GM18858 (cell line): ENCODE measurements at regions not wholly inside any gene's neighbourhood (a gene's known extent, or its start where the extent isn't known, plus 50 kb on each side); places are given as distances from the start of the nearest gene placed in this dataset.
"Not testable (repeated sequence)": the region's sequence is repeated elsewhere in the genome, so short reads cannot be mapped to it uniquely, and the experiment has no call there.

ENCODE experiments used
- ATAC-seq: cut with Tn5 transposase; IDR thresholded peaks from one replicate; pipeline ENCODE4 v1.9.1; 2021; ENCODE audit not compliant: unreplicated experiment

GRCh38 chr2:129347486-129348217, 631.8 kb upstream of the RAB6C start:
- peak; percentile 100 for ATAC-seq

DNA sequence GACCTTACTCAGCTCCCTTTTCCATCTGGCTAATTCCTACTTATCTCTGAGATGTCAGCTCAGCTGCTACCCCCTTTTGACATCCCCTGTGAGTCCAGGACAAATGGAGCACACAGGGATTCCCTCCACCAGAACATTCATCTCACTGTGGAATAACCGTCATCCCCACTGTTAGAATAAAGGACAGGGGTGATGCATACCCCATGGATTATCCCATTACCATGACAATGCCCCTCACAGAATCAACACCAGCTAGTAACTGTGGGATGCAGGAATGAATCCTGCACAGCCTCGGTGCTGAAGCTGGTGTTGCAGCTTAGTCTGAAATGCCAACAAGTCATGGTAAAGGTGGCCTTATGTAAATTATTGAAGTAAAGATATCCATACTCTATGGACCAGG, 624.8 kb upstream of the RAB6C start:
- ATAC-seq = no peak

- no peak for ATAC-seq
Observed at GRCh38 chr2:129361688-129362087, 617.8 kb upstream of the RAB6C start.

GRCh38 chr2:129366263-129366662, 613.2 kb upstream of the RAB6C start:
- no peak for ATAC-seq

GRCh38 chr2:129367107-129367506, 612.4 kb upstream of the RAB6C start:
- ATAC-seq = no peak

GRCh38 chr2:129369437-129369836, 610.0 kb upstream of the RAB6C start:
- peak; percentile 66 for ATAC-seq

DNA sequence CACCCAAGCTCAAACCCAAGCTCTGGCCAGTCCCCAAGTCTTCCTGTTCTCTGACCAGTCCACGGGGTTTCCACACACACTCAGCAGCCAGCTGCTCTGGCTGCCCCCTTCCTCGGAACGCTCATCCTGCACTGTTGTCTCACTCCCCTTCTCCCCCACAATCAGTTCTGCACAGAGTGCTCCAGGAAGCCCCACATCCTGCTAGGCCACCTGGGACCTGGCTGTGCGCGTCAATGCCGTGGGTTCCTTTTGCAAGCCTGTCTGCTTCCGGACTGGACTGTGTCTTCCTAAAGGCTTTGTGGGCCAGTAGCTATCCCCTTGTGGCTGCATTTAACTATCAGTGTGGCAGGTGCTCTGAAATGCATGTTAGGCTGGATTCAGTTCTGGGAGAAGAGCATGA, 605.0 kb upstream of the RAB6C start:
- no peak for ATAC-seq

DNA sequence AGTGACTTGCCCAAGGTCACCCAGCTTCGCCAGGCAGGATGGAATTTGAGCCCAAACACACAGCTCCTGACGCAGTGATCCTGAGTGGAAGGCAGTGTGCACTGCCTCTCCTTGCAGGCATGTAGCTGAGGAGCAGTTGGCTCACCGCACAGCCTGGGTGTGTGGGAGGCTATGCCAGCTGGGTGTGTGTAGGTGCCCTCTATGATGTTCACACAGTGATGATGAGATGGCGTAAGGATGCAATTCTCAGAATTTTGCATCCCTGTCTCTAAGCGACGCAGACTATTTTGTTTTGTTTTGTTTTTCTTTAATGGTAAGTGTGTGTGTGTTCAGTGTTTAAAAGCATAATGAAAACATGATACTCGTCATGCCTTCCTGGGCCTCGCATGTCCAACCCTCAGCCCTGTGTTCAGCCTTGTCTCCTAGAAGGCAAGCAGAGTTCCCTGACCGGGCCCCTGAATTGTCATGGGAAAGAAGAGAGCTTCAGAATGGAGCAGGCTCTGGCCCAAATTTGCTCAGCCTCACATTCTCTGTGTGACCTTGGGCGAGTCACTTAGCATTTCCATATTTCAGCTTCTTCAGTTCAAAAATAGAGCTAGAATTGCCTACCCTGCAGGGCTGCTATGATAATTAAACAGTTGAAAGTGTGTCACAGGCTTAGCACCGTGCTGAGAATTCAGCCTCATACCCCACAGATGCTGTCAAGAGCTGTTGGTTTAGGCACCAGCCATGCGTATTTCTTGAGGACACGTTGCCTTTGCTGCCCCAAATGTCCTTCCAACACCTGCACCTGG, 603.6 kb upstream of the RAB6C start:
- no peak for ATAC-seq

DNA sequence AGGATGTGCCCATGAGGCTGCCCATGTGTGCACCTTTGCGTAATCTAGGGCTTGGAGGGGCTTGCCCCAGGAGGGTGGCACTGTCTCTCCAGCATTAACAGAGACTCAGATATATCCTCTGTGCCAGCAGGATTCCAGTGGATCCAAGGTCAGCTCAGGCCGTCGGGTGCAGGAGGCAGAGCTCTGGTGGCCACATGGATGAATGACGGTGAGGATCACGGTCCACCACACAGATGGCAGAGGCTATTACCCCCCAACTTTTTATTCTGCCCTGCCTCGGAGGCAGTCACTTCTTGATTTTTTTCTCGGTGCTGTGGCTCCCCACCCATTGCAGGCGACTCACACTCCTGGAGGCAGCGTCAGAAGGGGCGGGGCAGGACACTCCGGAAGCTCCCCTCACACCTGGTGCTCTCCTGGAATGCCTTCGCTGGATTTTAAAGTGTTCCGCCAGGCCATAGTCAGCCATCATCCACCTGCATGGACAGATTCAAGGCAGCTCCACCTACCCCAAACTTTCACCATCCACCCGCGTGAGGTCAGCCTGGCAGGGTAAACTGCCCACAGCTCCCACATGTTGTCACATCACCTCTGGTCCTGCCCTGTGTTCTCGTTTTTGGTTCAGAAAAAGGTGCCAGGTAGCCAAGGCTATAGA, 602.9 kb upstream of the RAB6C start:
- no peak for ATAC-seq

DNA sequence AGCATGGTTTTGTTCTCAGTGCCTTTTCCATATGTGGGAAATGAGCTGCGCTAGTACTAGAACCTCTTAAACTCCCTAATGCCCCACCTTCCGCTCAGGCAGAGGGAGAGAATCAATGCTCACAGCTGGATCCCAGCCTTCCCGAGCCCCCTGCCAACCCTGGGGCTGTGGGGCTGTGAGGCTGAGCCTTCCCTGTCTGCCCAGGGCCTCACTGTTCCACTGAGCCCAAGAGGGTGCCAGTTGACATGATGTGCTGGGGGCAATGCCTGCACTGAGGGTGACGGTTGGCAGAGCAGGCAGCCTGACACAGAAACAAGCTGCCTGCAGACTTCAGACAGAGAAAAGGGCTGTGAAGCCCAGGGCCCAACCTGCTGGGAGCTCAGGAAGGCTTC, 602.4 kb upstream of the RAB6C start:
- ATAC-seq = no peak

DNA sequence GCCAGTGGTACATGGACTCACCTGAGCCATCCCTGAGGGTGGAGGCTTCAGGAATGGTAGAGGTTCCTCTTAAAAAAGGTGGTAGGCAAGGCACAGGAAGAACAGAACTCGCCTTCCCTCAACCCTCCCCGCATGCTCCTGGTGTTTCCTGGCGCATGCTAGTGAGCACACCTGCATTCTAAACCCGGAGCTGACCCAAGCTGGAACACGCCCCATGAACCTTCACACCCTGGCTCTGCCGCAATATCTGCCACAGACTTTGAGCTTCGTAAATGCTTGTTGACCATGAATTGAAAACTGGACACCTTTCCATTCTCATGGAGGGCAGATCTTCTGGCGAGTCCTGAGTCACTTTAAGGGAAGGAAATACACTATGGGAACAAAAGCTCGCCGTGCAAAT, 601.3 kb upstream of the RAB6C start:
- no peak for ATAC-seq

DNA sequence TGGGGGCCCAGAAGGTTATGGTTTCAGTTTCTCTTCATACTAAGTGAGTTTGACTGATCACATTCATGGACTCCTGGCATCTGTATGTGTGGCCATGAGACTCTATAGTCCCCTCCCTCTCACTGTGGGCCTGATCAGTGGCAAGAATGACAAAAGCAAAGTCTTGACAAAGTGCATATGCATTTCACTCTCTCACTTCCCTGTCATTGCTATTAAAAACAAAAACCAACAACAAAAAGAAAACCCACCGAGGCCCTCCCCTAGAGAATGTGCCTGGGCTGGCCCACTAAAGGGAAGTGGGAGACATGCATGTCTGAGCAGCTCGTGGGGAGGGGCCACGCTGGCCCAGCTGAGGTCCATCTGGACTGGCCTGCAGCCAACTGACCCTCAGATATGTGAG, 600.1 kb upstream of the RAB6C start:
- peak; percentile 75 for ATAC-seq

GRCh38 chr2:129381789-129382188, 597.7 kb upstream of the RAB6C start:
- no peak for ATAC-seq

- no peak for ATAC-seq
Observed at GRCh38 chr2:129388870-129389269, 590.6 kb upstream of the RAB6C start.

DNA sequence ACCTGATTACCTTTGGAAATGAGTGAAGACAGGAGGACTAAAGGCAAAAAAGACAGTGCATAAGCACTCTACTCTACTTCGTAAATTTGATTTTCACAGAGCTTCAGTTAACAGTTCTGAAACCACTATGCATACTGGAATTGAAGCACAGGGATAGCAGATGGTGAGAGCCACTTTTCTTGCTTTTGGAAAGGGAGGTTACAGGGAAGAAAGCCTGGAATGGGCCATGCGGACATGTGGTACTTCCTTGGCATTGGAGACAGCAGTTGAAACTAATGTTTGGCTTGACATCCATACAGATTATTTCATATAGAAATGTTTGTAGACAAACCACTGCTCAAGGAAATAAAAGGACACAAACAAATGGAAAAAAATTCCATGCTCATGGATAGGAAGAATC, 585.6 kb upstream of the RAB6C start:
- ATAC-seq = no peak

DNA sequence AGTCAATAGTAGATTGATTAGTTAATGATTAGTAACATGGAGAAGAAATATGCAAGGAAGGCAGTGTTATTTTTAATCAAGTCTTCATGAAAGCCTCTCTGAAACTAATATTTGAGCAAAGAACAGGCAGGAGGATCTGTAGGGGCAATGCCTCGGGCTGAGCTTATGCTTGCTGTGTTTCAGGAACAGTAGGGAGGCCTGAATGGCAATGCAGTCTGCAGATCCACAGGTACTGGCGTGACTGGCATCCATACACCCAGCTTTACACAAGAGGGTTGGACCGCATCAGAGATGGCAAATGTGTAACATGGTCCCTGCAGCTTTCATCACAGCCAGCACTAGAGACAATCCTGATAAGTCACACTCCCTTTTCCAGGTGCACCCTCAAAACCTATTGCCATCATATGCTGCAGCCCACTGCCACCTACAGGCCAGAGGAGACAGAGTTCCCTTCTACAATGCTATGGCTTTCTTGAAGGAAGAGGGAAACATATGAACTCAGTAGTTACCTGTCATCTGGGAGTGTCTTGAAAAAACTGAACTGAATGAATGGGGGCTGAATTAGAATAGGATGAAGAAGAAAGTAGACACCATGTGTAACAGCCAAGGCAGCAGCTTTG, 582.4 kb upstream of the RAB6C start:
- peak; percentile 46 for ATAC-seq

- ATAC-seq = no peak
Observed at GRCh38 chr2:129400826-129401225, 578.6 kb upstream of the RAB6C start.

DNA sequence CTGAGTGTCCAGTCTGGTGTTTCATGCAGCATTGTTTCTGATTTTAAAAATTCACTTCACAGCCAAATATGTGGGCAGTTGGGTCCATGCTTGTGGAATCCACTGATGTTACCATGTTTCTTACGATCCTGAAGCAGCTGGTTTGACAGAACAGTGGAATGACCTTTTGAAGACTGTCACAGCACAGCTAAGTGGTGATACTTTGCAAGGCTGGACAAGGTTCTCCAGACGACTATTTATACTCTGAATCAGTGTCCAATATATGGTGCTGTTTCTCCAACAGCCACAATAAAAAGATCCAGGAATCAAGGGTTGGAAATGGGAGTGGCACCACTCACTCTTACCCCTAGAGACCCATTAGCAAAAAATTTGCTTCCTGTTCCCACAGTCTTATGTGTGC, 577.4 kb upstream of the RAB6C start:
- ATAC-seq = no peak

DNA sequence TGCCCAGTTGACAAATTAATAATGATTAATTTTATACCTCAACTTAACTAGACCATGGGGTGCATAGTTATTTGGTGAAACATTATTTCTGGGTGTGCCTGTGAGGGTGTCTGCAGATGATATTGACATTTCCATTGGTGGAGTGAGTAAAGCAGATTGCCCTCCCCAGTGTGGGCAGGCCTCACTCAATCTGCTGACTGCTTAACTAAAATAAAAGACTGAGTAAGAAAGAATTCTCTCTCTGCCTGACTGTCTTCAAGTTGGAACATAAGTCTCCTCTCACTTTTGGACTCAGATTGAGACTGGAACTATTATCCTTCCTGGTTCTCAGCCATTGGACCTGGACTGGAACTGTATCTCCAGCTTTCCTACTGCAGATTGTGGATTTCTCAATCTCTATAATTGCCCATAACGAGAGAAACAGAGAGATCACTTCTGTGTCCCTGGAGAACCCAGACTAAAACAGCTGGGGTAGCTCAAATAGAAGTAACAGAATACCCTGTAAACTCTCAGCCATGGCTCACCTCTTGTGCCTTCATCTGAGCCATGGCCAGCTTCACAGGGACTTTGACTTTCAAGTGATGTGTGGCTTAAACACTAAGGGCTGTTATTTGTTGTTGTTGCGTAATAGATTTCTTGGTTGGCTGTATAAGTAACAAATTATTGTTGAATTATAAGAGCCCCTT, 575.3 kb upstream of the RAB6C start:
- no peak for ATAC-seq

GRCh38 chr2:129408570-129408969, 570.9 kb upstream of the RAB6C start:
- ATAC-seq = no peak

- not testable (repeated sequence) for ATAC-seq
Observed at GRCh38 chr2:129417041-129417440, 562.4 kb upstream of the RAB6C start.
